ENCODE measurements at regions not wholly inside any gene's neighbourhood (a gene's known extent, or its start where the extent isn't known, plus 50 kb on each side); places are given as distances from the start of the nearest gene placed in this dataset.

DNA sequence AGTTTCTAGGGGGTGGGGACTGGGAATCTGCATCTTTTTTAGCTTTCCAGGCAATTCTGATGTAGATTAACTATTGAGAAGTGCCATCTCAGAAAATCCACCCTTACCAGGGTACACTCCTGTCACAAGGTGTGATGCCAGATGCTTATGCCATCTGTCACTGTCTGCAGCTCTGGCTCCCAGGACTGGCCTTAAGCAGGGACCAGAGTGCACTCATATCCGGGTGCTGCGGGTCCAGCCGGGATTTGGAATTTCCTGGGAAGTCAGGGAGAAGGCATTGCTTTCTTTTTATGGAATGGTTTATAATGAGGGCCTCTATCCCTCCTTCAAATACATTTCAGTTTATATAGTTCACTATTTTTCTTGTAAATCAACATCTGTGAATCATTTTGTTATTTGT, 92.6 kb downstream of the TMEM174 start:
- no peaks in the 10 kb centered on the region for H3K9me1 ChIP-seq (ENCODE audit: control insufficient read depth, extremely low read depth, insufficient read depth, low read length)
- H2AFZ ChIP-seq (ENCODE audit: control insufficient read depth, low read length) = no peak overlapping the region
- TF ChIP-seq, protein P1, sequence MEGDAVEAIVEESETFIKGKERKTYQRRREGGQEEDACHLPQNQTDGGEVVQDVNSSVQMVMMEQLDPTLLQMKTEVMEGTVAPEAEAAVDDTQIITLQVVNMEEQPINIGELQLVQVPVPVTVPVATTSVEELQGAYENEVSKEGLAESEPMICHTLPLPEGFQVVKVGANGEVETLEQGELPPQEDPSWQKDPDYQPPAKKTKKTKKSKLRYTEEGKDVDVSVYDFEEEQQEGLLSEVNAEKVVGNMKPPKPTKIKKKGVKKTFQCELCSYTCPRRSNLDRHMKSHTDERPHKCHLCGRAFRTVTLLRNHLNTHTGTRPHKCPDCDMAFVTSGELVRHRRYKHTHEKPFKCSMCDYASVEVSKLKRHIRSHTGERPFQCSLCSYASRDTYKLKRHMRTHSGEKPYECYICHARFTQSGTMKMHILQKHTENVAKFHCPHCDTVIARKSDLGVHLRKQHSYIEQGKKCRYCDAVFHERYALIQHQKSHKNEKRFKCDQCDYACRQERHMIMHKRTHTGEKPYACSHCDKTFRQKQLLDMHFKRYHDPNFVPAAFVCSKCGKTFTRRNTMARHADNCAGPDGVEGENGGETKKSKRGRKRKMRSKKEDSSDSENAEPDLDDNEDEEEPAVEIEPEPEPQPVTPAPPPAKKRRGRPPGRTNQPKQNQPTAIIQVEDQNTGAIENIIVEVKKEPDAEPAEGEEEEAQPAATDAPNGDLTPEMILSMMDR (optimal IDR thresholded peaks at IDR 0.05 in 1 of 3, IDR thresholded peaks at IDR 0.05 in 1 of 3, conservative IDR thresholded peaks at IDR 0.05 in 1 of 3; ENCODE audit: extremely low read depth in 1 of 3, insufficient read depth in 2 of 3, low read length in 3 of 3) = no peak
- TF ChIP-seq EZH2 (IDR thresholded peaks at IDR 0.05; ENCODE audit: low read length) = no peak
- no peaks in the 10 kb centered on the region for H3K27me3 ChIP-seq (ENCODE audit: control insufficient read depth, extremely low read depth, insufficient read depth, low read length)
- no peak overlapping the region for H3K9ac ChIP-seq (ENCODE audit: control insufficient read depth, extremely low read depth, insufficient read depth, low read length)
- no peak overlapping the region for H3K27ac ChIP-seq (ENCODE audit: control insufficient read depth, insufficient read depth, low read length)
- no peak for DNase-seq (ENCODE audit: low read depth, low spot score)
- no peaks in the 10 kb centered on the region for H3K79me2 ChIP-seq (ENCODE audit: control insufficient read depth, insufficient read depth, low read length)
- no peaks in the 10 kb centered on the region for H3K9me3 ChIP-seq (ENCODE audit: control insufficient read depth, low read depth, low read length)
- dilution Hi-C loops (cut with MboI; ENCODE audit: extremely low pct_ligation_motif_present, low sequenced_read_pairs) = no loop called here
- no peak overlapping the region for H3K4me3 ChIP-seq (ENCODE audit: control insufficient read depth in 2 of 3, extremely low read depth in 1 of 3, insufficient read depth in 2 of 3, low read depth in 1 of 3, low read length in 3 of 3)
- no peaks in the 10 kb centered on the region for H4K20me1 ChIP-seq (ENCODE audit: control insufficient read depth, extremely low read depth, insufficient read depth, low read length)
- no peak overlapping the region for H3K4me2 ChIP-seq (ENCODE audit: control insufficient read depth, extremely low read depth, insufficient read depth, low read depth, low read length)
- H3K36me3 ChIP-seq (ENCODE audit: control insufficient read depth in 2 of 2, extremely low read depth in 1 of 2, insufficient read depth in 2 of 2, low read length in 2 of 2) = no peaks in the 10 kb centered on the region
- no peak for FAIRE-seq
- H3K4me1 ChIP-seq (ENCODE audit: control insufficient read depth, extremely low read depth, insufficient read depth, low read length) = peaks cover 10% of the 10 kb centered on the region

DNA sequence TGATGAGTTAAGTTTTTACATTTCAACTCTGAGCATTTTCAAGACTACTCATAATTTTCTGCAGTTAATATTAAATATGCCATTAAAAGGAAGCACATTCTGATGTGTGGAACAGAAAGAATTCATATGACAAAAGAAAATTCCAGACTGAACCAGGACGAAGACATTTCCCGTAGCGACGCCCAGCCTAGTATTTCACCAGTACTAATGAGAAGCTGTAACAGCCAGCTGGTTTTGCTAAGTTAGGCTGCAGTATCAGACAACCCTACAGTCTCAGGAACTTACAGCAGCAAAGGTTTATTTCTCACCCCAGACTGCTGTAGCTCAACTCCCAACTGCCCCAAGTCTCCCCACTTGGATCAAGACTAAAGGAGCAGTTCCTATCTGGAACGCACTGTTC, 91.6 kb downstream of the TMEM174 start:
- no peaks in the 10 kb centered on the region for H4K20me1 ChIP-seq (ENCODE audit: control insufficient read depth, extremely low read depth, insufficient read depth, low read length)
- DNase-seq (ENCODE audit: low read depth, low spot score) = no peak
- FAIRE-seq = no peak

More for the DNA sequence above, 91.6 kb downstream of the TMEM174 start:
- Histone ChIP-seq H3K4me3 (ENCODE audit: control insufficient read depth in 2 of 3, extremely low read depth in 1 of 3, insufficient read depth in 2 of 3, low read depth in 1 of 3, low read length in 3 of 3) (no peak overlapping the region), H3K4me1 (ENCODE audit: control insufficient read depth, extremely low read depth, insufficient read depth, low read length) (peaks cover 10% of the 10 kb centered on the region), H3K9me1 (ENCODE audit: control insufficient read depth, extremely low read depth, insufficient read depth, low read length) (no peaks in the 10 kb centered on the region), H3K9ac (ENCODE audit: control insufficient read depth, extremely low read depth, insufficient read depth, low read length) (no peak overlapping the region), H3K79me2 (ENCODE audit: control insufficient read depth, insufficient read depth, low read length) (no peaks in the 10 kb centered on the region), H3K4me2 (ENCODE audit: control insufficient read depth, extremely low read depth, insufficient read depth, low read depth, low read length) (no peak overlapping the region), H3K27ac (ENCODE audit: control insufficient read depth, insufficient read depth, low read length) (no peak overlapping the region), H3K27me3 (ENCODE audit: control insufficient read depth, extremely low read depth, insufficient read depth, low read length) (no peaks in the 10 kb centered on the region), H3K36me3 (ENCODE audit: control insufficient read depth in 2 of 2, extremely low read depth in 1 of 2, insufficient read depth in 2 of 2, low read length in 2 of 2) (no peaks in the 10 kb centered on the region), H3K9me3 (ENCODE audit: control insufficient read depth, low read depth, low read length) (no peaks in the 10 kb centered on the region), H2AFZ (ENCODE audit: control insufficient read depth, low read length) (no peak overlapping the region)
- no peak for TF ChIP-seq EZH2 (IDR thresholded peaks at IDR 0.05; ENCODE audit: low read length)
- TF ChIP-seq, protein P1 (optimal IDR thresholded peaks at IDR 0.05 in 1 of 3, IDR thresholded peaks at IDR 0.05 in 1 of 3, conservative IDR thresholded peaks at IDR 0.05 in 1 of 3; ENCODE audit: extremely low read depth in 1 of 3, insufficient read depth in 2 of 3, low read length in 3 of 3) = no peak
- dilution Hi-C loops (cut with MboI; ENCODE audit: extremely low pct_ligation_motif_present, low sequenced_read_pairs) = no loop called here
